Activated T-cell treated with anti-CD3 and anti-CD28 coated beads for 48 hours (primary cell): ENCODE measurements at regions not wholly inside any gene's neighbourhood (a gene's known extent, or its start where the extent isn't known, plus 50 kb on each side); places are given as distances from the start of the nearest gene placed in this dataset.
"Not testable (repeated sequence)": the region's sequence is repeated elsewhere in the genome, so short reads cannot be mapped to it uniquely, and the experiment has no call there.

Experiments
- DNase-seq: peaks from one replicate; pipeline ENCODE4 v3.0.0-alpha.2; 2020; ENCODE audit warnings: low read depth

DNA sequence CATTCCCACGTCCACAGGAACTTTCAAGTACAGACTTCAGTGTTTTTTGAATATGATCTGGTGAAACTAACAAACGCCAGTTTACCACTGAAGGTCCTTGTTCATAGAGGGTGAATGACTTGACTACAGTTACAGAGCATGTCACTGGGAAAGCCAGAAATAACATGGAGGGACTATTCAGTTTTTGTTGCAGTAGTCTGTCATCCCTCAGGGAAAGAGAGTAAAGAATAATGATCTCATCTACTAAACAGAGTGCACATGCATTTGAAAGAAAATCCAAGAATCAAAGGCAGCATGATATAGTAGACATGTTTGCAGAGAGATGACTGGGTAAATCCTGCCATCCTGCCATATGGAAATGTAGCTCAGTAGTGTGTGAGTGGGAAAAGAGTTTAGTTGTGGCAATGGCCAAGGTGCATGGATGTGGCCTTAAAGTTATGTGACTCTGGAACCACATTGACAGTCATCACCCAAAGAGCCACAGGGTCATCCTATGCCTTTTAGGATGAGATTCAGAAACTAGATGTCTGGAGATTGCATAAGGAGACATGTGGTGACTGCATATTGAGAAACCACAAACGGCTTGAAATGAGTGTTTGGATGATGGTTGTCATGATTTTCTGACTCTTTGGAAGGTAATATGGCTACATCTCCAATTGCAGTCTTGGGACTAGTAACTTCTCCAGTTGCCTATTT, 125.3 kb upstream of the ZEB2 start:
- DNase-seq: no peak

DNA sequence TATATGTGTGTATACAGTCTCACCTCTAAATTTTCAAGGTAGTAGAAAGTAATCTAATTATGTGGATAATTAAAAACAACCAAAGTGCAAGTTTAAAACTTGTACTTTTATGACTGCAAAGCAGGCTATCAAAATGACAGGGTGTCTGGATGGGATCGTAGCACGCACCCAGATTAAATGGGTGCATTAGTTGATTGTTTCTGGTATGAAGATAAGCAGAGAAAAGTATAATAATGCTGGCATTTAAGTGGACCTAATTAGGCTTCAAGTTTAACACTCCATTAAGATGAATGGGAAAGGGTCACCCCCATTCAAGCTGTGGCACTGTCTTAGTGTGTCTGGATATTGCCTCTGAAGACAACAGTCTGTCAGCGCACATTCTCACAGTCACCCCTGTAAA, 124.6 kb upstream of the ZEB2 start:
- DNase-seq: no peak

DNA sequence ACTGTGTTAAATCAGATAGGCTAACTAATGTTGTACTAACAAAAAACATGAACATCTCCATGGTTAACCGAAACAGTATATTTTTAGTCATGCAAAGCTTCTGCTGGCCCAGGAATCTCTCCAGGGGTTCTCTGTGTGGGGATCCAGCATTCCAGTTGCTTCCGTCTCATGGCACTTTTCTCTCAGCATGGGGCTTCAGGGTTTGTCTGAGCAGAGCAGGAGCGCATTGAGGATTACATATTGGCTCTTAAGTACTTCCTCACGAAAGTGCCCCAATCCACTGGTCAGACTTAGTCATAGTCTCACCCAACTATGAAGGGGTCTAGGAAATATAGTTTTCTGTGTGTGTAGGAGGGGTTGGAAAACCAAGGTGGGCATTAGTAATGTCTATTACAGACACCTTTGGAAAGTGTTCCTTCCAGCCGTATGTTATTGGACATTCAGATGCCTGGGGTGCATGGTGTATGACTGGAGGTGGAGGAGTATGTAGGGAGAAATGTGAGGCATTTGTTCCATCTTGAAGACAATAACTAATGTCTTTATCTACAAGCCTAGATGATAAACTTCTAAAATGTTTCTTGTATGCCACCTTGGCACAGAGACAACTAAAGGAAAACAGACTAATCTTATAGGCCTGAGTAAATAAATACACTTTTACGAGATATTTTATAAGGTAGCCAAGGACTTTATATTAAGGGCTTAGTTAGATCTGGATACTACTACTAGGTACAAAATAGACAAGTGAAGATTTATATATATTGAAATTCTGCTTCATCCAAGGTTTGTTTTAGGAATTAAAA, 123.8 kb upstream of the ZEB2 start:
- DNase-seq: no peak

DNA sequence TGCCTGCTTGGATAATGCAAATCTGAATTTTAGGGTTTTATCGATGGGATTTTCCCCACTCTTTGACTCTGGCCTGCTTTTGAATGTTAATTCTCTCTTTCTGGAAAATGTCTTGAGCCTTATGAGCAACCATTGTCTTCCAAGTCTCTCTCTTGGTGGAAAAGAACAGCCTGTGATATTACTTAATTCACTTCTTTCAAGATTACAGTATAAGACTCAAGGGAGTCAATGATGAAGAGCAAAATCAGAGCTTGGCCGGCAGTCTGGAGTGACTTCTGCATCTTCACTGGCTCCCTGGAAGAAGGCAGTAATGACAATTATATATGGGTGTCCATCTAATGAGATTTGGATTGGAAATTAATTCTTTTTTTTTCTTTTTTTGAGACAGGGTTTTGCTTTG, 122.9 kb upstream of the ZEB2 start:
- DNase-seq: no peak

DNA sequence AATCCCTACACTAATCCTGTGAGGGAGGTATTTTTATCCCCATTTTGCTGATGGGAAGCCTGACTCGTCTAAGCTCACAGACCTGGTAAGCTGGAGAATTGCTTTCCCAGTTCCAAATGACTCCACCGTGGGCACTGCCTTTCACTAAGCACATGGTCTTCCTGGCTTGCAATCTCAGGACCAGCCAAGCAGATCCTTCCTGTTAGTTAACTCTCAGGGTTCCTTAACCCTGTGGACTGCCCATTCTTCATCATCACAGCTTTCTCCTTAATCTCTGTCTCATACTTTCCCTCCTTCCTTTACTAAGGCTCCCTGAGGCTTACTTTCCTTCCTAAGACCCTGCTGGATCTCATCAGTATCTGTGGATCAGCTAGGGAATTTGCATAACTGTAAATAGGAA, 122.2 kb upstream of the ZEB2 start:
- DNase-seq: no peak

DNA sequence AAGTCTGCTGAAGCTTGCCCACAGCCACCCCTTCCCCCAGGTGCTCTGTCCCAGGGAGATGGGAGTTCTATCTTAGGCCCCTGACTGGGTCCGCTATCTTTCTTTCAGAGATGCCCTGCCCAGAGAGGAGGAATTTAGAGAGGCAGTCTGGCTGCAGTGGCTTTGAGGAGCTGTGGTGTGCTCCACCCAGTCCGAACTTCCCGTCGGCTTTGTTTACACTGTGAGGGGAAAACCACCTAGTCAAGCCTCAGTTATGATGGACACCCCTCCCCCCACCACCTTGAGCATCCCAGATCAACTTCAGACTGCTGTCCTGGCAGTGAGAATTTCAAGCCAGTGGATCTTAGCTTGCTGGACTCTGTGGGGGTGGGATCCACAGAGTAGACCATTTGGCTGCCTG, 118.3 kb upstream of the ZEB2 start:
- DNase-seq: not testable (repeated sequence)

DNA sequence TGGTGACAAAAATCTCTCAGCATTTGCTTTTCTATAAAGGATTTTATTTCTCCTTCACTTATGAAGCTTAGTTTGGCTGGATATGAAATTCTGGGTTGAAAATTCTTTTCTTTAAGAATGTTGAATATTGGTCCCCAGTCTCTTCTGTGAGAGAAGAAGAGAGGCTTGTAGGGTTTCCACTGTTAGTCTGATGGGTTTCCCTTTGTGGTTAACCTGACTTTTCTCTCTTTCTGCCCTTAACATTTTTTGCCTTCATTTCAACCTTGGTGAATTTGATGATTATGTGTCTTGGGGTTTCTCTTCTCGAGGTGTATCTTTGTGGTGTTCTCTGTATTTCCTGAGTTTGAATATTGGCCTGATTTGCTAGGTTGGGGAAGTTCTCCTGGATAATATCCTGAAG, 116.9 kb upstream of the ZEB2 start:
- not testable (repeated sequence) for DNase-seq

DNA sequence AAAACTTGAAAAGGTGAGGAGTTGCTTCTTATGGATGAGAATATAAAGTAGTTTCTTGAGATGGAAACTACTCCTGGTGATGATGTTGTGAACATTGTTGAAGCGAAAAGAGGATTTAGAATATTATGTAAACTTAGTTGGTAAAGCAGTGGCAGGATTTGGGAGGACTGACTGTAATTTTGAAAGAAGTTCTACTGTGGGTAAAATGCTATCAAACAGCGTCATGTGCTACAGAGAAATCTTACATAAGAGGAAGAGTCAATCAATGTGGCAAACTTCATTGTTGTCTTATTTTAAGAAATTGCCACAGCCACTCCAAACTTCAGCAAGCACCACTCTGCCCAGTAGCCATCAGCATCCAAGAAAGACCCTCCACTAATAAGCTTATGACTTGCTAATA, 112.9 kb upstream of the ZEB2 start:
- no peak for DNase-seq

DNA sequence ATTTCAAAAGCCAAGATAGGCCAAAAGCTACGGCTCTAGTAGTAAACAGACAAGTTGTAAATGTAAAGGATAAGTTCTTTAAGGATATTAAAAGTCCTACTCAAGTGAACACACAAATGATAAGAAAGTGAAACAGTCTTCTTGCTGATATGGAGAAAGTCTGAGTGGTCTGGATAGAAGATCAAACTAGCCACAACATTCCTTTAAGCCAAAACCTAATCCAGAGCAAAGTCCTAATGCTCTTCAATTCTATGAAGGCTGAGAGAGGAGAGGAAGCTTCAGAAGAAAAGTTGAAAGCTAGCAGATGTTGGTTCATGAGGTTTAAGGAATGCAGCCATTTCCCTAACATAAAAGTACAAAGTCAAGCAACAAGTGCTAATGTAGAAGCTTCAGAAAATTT, 111.7 kb upstream of the ZEB2 start:
- DNase-seq: no peak

DNA sequence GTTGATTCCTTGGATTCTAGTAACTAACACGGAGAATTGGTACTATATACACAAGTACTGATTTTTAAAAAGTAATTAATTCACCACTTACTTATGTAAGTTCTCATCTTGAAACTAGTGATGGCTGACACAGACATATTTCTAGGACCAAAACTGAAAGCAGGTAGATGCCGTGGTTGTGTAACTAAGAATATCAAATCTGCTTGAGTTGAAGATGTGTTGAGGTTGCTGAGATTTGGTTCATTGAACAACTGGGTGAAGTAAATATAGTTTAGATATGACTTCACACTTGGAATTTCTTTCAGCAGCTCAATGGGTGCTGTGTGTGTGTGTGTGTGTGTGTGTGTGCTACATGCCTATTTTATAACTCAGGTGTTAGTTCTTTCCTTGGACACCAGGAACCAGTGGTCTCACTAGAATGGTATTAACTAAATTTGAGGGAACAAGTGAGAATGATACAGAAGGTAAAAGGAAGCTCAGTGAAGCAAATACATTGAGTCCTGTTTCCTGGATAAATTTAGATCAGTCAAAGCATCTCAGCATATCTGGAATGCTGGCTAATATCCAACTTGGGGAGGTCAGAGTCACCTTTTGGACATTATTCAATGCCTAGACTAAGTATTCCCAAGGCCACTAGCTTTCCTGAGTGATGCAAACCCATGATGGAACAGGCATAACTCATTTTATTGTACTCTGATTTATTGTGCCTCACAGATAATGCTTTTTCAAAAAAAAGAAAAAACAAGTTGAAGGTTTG, 110.7 kb upstream of the ZEB2 start:
- no peak for DNase-seq

DNA sequence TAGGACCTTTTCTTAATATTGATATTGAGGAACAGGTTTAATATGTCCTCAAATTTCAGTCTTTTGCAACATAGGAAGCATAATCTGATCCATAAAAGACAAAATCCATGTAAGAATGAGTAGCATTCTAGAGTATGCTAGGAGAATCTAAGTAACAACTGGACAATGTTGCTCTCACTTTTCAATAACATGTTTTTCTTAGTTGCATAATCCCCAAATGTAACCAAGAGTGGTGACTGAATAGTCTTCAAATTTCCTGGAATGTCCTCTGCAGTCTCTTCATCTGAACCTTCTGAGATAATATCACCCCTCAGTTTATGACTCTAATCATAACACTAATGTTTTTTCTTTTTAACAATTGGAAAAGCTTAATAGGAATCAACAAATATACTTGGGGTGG, 110.0 kb upstream of the ZEB2 start:
- DNase-seq: no peak

DNA sequence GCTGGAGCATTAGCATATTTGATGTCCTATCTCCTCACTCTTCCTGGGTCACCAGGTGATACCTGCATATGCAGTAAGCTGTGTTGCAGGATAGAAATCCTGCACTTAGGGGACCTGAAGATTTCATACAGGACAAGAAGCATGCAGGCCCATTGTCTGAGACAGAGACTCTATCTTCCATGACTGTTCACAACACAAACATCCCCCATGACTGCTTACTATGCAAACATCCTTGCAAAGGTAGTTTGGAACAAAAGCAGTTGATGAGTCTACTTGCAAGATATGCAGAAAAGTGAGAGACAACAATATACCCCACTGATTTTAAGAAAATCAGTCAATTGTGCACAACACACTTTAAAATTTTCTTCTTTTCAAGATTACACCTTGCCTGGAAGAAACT, 108.6 kb upstream of the ZEB2 start:
- no peak for DNase-seq

DNA sequence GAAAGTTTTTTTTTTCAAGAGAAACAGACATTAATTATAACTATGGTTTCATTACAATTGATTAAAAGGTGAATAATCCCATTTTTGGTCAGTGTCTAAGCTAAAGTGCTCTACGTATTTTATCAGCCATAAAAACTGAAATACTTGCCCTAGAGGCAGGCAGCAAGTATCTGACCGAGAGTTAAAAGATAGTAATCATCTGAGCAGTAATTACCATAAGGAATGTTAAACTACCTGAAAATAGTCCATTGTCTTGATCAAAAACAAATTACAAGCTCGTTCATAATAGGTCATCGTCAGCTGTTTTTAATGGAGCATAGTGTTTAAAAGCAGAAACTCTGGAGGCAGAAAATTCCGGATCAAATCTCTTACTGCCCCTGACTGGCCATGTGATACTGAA, 105.7 kb upstream of the ZEB2 start:
- DNase-seq: no peak

DNA sequence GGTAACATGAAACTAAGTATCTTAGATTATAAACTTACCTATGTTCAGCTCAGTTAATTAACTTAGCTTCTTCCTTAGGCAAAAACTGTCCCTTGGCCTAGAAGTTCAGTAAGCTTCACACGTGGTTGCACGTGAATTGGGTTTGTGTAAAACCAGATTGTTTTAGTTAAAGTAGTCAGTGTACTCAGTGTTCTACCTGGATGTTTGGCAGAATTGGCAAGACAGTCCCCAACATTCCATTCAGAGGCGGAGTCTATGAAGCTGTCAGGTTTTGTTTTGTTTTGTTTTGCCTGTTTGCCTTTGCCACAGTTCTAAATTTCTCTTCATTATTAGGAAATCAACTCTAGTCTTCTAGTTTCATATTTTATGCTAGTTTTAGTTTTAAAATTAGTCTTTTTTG, 105.3 kb upstream of the ZEB2 start:
- DNase-seq: no peak

DNA sequence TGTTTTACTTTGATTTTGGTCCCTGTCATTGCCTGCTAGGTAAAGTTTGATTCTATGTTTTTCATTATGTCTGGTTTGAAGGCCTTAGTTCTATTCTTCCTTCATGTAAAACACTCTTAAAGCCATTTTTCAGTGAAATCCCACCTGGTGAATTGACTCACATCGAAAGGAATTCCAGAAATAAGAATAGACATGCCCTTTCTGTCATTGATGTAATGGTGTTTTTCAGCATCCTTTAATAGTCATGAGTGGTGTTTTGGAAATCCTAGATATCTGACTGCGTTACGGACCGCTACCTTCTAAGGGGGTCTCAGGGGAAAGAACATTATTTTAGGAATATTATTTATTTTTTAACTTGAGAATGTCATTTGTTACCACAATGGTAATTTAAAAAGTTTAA, 104.5 kb upstream of the ZEB2 start:
- DNase-seq: no peak

DNA sequence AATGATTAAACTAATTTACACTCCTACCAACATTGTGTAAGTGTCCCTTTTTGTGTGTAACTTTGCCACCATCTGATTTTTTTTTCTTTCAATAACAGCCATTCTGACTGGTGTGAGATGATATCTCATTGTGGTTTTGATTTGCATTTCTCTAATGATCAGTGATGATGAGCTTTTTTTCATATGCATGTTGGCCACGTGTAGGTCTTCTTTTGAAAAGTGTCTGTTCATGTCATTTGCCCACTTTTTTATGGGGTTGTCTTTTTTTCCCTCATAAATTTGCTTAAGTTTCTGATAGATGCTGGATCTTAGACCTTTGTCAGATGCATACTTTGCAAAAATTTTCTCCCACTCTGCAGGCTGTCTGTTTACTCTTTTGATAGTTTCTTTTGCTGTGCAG, 102.5 kb upstream of the ZEB2 start:
- DNase-seq: not testable (repeated sequence)

DNA sequence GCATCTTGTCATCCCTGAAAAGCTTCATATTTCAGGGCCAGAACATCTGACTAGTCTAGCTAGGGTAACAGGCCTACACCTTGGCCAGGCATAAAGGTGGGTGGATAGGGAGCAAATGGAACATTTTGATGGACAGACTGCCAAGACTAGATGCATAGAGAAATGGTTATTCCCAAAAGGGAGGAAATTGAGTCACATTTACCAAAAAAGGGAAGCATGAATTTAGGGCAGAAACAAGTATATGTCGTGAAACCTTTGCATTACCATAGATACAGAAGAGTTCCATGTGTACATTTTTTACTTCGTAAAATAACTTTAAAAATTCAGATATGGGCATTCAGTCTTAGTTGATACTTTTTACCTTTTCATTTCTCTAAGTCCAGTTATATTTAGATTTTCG, 101.3 kb upstream of the ZEB2 start:
- DNase-seq: no peak

DNA sequence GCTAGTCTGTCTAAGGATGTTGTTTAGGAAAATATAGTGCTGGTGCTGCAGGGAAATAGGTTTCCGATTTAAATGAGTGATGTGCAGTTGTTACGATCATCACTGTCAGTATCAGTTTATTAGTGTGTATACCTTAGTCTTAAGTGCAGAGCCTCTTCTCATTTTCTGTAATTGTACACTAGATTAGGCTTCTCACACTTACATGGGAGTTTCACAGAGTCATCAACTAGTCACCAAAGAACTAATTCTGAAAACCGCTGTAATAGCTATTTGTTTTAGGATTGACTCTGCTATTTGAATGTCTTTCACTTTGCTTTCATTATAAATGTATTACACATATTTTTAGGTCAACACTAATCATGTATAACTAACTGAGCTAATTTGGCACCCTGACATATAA, 99.8 kb upstream of the ZEB2 start:
- no peak for DNase-seq

DNA sequence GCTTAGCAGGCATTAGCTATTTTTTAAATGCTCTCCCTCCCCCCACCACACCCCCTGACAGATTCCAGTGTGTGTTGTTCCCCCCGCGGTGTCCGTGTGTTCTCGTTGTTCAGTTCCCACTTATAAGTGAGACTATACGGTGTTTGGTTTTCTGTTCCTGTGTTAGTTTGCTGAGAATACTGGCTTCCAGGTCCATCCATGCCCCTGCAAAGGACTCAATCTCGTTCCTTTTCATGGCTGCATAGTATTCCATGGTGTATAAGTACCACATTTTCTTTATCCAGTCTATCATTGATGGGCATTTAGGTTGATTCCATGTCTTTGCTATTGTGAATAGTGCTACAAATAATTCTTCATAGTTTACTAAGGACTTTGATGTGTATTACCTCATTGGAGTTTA, 97.3 kb upstream of the ZEB2 start:
- DNase-seq: not testable (repeated sequence)

DNA sequence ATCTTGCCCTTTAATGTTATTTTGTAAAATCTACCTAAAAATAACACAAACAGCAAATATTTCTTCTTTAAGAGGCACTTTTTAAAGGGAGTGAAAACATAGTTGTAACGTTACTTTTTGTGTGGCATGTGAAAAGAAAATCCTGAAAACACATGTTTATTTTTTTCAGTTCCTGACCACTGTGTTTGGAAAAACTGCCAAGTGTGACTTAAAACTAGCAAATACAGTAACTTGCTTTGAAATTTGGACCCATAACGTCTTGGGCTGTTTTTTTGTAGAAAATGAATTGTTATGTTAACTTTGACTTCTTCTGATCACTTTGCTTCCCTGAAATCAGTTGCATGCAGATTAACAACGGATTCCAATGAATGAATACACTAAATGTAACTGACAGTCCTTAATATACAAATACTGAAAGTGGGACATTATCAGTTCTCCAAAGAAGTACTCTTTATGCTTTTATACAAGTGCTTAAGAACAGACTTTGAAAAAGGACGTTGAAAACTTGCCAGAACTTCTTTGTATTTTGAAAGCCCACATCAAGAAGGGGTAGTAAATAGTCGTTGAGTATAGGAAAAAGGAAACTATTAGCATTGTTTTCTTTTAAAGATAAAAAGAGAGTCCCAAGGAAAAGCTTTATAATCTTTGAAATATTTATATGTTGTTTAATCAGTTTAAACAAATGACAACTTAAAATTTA, 96.1 kb upstream of the ZEB2 start:
- DNase-seq: no peak

DNA sequence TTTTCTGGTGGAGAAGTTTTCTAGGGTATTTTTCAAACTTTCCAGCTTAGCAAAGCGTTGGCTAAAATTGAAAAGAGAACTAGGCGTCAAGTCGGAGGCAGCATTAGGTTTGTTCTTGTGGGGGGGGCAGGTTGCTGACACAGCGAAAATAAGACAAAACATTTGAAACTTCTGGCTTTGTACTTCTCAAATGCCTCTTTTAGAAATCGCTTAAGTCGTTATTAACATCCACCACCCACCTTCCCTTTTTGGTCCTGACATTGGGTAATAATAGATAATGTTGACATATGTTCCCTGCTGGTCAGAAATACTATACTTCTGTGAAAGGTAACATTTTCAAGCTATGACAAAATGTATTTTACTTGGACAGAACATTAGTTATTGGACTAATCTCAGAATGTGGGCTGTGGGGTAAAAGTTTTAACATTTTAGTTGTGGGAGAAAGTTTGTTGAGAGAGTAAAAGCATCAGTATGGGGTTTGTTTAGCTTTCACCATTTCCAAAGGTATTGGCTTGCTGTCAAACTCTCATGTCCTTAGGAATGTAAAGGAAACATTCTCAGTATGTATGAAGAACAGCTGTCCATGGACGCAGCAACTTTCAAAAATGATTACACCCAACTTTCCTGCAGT, 88.1 kb upstream of the ZEB2 start:
- DNase-seq: no peak

DNA sequence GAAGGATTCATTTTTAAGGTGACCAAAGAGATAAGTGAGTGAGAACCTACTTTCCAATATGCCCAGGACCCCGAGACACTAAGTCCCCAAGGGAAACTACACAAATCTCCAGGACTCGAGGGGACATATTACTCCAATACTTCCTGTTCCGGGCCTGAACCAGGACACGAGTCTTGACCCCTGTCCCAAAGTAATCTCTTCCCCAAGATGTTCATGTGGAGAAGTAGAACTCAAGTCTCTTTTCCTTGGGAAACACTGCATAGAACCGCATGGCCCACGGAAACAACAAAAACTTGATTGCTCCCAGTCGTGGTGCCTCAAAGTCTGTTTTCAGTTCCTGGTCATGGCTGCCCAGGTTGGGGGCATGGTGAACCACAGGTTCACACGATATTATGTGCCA, 87.2 kb upstream of the ZEB2 start:
- DNase-seq: no peak
